Transverse colon (tissue), 4 donors: ENCODE measurements at regions not wholly inside any gene's neighbourhood (a gene's known extent, or its start where the extent isn't known, plus 50 kb on each side); places are given as distances from the start of the nearest gene placed in this dataset.

Experiments used
- CTCF ChIP-seq, 5 experiments: fragments of 200-600 bp in 3 of 5; fragments of 450-650 bp in 2 of 5; sonication (generic) in 3 of 5; IDR thresholded peaks; 1 replicate in 2 of 5; 2 replicates in 3 of 5; pipeline ENCODE4 v1.5.1; 2016 to 2017; ENCODE audit warnings: antibody characterized with exemption in 5 of 5, inconsistent platforms in 3 of 5, mild to moderate bottlenecking in 2 of 5, moderate library complexity in 1 of 5
- EP300 ChIP-seq: sonication (generic); formaldehyde crosslinking; IDR thresholded peaks from one replicate; pipeline ENCODE4 v1.6.1; 2017; ENCODE audit warnings: antibody characterized with exemption, low read depth
- POLR2A ChIP-seq: fragments of 450-650 bp; IDR thresholded peaks from one replicate; pipeline ENCODE4 v1.6.1; 2016; ENCODE audit warnings: antibody characterized with exemption, mild to moderate bottlenecking, moderate library complexity
- POLR2AphosphoS5 ChIP-seq, 3 donors: sonication (generic); formaldehyde crosslinking; IDR thresholded peaks; one replicate each; pipeline ENCODE4 v1.6.1; 2016; ENCODE audit warnings: antibody characterized with exemption in 3 of 3

GRCh38 chr1:94693435-94693834, 126.7 kb upstream of the SLC44A3 start:
- TF ChIP-seq POLR2A: no peak
- no peak for TF ChIP-seq CTCF (IDR thresholded peaks at IDR 0.05)
- no peak for TF ChIP-seq EP300
- no peak for TF ChIP-seq POLR2AphosphoS5 (IDR thresholded peaks at IDR 0.05)
